Stimulated activated CD4-positive, alpha-beta T cell treated with anti-CD3 and anti-CD28 coated beads, Interleukin-12 subunit alpha, Interleukin-12 subunit beta, amount 100 ng/mL, for 48 hours (primary cell): ENCODE measurements at regions not wholly inside any gene's neighbourhood (a gene's known extent, or its start where the extent isn't known, plus 50 kb on each side); places are given as distances from the start of the nearest gene placed in this dataset.

Experiments used
- DNase-seq, 3 donors: peaks; one replicate each; pipeline ENCODE4 v3.0.0-alpha.2; 2020; ENCODE audit warnings: low read depth in 2 of 3, low spot score in 1 of 3

DNA sequence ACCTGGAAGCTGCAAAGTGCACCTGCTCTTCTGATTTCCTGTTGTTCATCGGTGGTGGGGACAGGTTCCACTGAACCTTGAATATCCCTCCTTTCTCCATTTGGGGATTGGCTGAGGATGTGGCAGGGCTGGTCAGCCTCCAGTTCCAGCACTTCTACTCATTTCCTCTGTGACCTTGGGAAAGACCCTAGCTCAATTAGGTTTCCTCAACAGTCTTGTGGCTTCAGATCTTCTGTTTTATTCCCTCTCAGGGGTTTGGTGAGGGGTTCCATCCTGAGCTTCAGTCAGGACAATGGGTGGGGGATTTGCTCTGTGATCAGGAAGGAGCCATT lies 317.1 kb upstream of the PROX1 start:
- DNase-seq = no peak

DNA sequence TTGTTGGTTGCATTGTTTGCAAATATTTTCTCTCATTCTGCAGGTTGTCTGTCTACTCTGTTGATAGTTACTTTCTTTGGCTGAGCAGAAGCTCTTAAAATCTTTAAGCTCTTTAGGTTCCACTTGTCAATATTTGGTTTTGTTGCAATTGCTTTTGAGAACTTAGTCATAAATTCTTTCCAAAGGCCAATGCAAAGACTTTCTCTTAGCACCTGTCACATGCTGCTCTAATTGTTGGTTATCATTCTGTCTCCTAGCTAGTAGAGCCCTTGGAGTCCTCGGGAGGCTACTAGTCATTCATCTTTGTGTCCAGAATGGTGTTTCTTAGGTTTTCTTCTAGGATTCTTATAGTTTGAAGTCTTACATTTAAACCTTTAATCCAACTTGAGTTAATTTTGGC lies 312.7 kb upstream of the PROX1 start:
- no peak for DNase-seq

DNA sequence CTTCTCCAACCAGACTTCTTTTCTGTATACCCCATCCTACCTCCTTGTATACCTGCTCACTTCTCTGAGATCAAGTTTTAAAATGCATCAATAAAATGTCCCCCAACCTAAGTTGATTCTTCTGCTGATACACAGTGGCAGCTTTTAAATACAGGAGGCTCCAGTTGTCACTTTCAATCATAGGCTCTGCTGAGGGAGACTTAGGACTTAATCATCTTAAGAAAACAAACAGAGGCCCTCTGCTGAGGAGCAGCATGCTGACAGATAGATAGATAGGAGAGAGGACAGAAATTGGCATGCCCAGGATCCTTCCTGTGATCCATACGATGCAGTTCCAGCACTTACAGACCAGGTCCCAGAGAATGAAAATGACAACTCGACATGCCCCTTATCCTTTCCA lies 311.0 kb upstream of the PROX1 start:
- no peak for DNase-seq

DNA sequence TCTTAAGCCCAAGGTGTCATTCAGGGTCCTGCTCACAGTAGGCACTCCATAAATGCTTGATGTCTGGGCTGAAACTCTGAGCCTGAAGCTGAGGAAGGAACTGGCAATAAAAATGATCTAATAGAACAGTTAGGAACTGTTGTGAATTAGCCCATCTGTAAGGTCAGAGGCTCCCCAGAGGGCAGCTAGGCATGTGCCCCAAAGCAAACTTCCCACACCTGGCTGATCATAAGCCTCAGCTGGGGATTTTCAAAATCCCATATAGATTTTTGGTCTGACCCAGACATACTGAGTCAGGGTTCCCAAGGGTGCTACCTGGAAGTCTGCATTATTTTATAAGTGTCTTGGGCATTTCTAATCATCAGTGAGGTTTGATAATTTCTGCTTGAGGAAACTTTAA lies 309.4 kb upstream of the PROX1 start:
- DNase-seq = no peak

DNA sequence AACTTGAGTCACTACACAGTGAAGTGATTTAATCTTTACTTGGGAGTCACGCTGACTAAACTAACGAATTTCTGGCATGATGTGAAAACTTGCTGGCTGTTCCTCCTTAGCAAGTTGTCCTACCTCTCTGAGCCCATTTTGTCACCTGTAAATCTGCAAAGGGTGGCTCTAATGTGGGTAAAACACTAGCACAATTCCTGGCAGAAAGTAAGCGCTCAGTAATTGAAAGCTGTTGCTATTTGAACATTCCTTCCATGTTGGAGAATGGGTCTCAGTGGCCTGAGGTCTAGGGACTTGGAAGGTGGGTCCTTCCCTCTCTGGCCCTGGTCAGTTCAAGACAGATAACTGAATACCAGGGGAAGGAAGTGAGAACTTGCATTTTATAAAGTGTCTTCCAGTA lies 309.0 kb upstream of the PROX1 start:
- no peak for DNase-seq

DNA sequence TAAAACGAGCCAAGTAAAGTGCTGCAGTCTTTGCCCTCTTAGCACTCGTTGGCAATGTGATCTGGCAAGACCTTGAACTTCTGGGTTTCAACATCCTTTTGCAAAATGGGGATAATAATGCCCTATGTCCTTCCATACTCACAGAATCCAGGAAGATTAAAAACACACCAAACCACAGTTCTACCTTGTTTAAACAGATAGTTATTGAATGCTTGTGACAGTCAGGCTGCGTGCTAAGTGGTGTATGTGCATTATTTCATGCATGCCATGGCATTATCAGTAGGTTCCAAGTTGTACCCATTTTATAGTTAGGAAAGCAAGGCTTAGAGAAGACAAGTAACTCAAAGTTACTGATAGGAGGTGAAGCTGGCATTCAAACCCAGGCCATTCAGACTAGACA lies 308.6 kb upstream of the PROX1 start:
- DNase-seq = no peak

DNA sequence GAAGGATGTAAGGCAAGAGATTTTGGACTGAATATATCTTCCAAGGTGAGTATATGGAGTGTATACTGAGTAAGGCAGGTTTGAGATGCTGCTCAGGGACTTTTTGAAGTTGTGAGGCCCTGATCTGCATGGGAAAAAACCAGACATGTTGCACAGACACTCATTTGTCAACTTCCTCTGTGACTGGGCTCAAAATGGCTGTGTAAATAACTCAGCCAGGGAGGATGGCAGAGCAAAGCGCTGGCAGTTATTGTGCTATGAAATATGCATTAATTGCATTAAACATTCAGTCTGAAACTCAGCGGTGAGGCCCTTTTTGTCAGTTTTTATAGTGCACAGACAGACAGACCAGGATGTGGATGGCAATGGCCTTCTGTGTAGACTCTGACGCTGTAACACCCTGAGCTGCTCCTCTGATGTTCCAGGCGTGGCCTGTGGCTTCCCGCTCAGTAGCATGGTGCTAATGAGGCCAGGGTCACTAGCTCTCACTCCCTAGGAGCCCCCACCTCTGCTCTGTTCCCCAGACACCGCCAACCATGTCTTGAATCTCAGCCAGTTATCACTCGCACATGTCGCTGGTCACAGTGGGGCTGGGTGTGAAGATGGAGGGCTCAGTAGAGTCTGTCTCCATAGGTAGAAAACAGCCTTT lies 307.0 kb upstream of the PROX1 start:
- no peak for DNase-seq

DNA sequence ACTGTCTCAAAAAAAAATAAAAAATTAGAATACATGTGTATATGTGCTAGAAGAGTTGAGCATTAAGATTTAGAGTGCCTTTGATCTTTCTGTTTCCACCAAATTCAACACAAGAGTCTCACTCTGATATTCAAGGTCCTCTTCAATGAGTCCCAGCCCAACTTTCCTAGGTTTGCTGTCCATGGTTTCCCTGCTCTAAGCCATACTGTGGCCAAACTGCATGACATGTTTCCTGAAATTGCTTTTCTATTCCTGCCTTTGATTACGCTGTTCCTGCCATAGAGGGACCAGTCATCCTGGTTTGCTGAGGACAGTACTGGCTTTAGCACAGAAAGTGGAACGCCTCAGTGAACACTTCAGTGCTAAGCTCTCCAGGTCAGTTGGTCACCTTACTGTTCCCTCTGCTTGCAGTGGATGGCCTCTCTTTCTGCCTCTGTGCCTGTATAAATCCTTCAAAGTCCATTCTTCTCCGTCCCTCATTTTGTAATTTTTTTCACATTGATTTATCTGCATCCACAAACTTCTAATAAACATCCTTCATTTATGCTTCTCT lies 305.9 kb upstream of the PROX1 start:
- DNase-seq = no peak

DNA sequence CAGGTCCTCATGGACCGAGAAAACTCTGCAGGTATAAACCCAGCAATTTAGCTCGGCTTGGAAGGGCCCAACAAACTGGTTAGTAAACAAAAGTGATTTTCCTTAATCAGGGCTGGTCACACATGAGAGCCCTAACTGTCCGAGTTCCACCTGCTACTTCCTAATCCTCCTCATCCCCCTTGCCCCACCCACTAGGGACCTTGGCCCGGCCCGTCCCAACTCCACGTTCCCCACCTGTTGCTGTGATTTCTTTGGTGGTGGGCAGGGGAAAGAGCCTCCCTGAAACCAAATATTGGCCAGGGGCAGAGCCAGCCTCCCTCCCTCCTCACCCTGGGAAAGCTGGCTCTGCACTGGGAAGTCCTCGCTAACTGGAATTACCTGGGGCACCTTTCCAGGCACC lies 304.2 kb upstream of the PROX1 start:
- DNase-seq = no peak

DNA sequence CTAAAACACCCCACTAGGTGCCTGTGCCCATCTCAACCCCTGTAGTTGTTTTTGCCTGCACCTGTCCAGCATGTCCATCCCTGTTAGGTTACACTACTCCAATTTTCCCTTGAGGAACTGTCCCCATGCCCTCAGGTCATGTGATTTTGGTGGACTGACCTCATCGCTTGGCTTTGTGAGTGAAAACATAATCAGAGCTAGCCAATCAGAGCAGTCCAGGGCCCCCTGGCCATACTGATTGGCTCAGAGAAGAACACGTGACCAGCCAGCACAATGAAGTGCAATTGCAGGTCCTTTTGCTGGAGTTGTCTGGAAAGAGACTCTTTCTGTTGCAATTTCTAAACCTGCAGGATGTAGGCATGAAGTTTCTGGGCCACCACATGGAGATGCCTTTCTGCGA lies 303.3 kb upstream of the PROX1 start:
- DNase-seq = no peak

DNA sequence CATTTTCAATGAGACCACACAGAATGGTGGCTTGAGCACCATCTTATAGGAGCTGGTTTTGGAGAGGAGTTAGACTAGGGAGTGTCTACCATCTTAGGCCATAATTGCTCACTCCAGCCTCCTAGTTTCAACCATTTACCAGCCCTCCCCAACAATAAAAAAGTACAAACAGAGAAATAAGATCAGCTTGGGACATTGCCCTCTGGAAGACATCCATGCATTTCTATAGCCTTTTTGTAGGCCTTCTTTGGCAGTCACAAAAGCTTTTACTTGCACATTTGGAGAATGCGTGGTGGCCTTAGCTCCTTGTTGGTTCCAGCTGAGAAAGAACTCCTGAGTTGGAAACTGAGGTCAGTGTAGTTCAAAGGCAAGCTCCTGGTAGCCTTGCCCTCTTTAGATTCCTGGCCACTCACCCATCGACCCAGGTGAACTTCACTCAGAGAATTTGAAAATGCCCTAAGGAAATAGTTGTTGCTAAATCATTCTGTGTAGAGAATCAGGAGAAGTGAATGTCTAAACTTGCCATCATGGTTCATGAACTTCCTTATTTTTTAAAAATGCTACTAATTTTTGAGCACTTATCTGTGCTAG lies 301.7 kb upstream of the PROX1 start:
- DNase-seq = no peak

DNA sequence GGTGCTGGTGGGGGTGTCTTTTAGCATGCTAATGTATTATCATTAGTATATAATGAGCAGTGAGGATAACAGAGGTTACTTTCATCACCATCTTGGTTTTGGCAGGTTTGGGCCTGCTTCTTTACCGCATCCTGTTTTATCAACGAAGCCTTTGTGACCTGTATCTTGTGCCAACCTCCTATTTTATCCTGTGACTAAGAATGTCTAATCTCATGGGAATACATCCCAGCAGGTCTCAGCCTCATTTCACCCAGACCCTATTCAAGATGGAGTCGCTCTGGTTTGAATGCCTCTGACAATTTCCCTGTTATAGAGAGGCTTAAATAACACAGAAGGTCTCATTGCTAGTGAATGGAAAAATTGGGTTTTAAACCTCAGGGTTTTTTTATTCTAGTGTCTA lies 300.8 kb upstream of the PROX1 start:
- DNase-seq = no peak

DNA sequence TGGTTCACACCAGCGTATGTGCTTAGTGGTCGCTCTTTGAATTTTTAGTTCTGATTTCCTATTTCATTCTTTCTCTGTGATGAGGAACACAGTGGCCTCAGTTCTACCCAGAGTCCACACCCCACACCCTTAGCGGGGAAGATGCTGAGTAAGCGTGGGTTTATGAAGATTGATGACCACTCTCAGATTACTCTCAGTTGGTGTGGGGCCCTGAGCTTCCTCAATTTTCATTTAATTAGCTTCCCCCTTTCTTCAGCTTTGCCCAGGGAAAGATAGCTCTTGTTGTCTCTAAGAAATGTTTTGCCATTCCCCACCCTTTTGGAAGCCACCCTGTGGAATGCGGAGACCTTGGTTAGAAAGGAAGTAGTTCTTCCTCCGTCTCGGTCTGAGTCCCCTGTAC lies 299.9 kb upstream of the PROX1 start:
- no peak for DNase-seq

DNA sequence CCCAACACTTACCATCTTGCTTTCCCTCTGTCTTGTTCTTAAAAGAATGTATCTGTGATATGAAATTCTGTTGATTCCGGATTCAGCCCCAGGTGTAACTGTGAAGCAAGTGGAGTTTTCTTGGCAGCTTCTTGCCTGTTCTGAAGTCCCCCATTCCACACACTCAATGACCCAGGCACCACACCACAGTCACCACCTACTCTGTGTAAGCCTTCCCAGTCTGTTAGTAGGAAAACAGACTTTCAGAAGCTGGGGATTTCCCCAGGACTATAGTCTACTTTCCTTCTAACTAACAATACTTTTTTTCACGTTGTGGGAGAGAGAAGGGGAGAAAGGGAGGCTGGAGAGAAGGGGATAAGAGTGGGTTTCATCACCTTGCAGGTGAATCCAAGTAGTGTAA lies 299.1 kb upstream of the PROX1 start:
- DNase-seq = no peak

DNA sequence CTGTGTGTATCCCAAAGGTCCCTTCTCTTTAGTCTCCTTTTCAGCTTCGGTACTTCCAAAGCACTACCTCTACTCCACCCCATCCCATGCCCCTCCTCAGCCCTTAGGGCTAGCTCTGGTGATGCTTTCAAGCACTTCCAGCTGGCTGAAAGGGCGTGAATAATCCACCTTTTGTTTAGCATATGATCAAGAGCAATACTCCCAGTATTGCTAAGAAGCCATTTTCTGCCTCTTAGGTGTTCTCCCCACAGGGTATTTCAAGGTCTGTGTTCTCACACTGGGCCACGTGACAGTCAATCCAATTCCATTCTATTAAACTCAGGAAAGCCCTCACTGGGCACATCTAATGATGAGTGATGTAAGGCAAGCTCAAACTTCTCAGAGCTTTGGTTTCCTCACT lies 298.5 kb upstream of the PROX1 start:
- DNase-seq = no peak

DNA sequence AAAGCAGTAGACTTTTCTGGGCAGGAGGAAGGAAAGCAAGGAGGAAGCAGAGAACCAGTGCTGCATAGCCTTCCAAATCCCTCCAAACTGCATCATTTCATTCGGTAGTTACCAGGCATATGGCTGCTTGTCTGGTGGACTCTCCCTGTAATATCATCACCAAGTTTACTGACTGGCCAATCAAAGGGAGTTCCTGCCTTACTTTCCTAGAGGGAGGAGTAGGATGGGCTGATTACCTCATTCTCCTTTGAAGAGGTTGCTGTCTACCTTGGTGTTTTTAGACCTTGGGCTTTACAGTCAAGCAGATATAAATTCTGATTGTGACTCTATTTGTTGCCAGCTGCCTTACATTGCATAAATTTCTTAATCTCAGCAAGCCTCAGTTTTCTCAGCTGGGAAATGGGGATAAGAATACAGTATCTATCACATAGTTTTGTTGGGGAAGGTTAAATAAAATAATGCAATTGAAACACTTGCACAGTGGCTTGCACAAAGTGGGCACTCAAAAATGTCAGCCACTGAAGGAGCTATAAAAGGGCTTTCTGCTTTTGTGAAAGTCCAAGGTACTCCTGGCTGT lies 297.3 kb upstream of the PROX1 start:
- DNase-seq = no peak

DNA sequence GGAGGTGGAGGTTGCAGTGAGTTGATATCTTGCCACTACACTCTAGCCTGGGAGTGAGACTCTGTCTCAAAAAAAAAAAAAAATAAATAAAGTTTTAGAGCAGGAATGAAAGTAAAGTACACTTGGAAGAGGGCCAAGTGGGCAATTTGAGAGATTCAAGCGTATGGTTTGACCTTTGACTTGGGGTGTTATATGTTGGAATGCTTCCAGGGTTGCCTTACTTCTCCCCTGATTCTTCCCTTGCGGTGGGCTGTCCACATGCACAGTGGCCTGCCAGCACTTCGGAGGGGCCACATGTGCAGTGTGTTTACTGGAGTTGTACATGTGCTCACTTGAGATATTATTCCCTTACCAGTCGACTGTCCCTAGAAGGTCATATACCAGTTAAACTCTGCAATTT lies 295.5 kb upstream of the PROX1 start:
- no peak for DNase-seq

DNA sequence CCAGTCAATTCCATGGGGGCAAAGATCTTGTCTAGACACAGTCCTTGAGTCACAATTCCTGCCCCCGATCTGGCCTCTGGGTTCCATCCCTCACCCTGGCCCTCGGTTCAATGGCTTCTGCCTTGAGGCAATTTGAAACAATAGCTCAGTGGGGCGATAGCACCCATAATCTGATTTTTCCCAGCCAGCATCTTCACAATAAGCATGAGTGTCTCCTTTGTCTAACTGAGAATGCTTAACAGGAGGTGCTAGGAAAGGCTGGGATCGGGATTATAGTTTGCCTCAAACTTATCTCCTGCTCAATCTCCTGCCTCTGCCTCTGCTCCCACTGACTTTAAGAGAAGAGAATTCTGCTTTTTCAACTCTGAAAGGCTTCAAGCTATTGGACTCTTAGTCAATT lies 293.9 kb upstream of the PROX1 start:
- DNase-seq = no peak

DNA sequence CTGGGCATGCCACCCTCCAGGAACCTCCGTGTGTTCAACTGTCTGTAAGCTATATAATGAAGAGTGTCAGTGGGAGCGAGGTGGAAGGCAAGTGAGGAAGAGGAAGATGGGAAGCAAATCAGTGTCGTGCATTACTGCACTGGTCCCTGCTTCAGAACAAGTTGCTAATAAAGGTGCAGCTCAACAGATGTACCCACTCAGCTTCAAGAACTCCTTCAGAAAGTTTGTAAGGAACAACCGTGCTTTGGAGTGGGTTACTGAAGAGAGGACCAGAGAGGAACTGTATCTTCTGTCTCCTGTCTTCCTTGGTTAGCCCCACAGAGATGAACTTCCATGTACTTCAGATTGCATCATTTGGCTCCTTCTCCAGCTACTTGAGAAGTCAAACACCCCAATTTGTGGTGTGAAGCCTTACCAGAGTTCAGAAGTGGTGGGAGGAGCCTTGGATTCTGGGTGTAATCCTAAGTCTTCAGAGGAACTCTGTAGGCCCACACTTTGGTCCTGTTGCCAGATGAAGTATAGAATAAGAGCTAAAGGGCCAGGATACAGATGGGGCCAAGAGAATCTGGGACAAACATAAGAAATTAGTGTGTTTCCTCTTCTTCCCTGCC lies 290.5 kb upstream of the PROX1 start:
- DNase-seq = no peak

DNA sequence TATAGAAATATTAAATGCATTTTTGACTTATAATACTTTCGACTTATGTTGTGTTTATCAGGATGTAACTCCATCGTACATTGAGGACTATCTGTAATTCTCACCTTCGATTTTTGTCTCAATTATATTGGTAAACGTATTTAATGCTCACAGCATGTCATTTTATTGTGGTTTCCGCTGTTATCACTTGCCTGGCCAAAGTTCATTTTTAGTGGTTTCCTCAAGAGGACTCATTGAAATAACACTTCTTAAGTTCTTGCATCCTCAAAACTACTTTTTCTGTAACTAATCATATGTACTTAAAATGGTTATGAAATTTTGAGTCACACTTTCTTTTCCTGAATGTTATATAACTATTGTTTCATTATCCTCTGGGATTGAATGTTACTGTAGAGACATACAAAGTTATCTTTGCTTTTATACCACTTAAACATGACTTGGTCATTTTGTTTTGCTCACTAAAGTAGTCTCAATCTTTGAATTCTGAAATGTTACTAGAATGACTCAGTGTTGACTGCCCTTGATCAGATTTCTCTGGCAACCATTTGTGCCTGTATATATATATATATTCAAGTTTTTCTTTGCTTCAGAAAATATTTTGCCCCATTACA lies 289.6 kb upstream of the PROX1 start:
- DNase-seq = no peak

DNA sequence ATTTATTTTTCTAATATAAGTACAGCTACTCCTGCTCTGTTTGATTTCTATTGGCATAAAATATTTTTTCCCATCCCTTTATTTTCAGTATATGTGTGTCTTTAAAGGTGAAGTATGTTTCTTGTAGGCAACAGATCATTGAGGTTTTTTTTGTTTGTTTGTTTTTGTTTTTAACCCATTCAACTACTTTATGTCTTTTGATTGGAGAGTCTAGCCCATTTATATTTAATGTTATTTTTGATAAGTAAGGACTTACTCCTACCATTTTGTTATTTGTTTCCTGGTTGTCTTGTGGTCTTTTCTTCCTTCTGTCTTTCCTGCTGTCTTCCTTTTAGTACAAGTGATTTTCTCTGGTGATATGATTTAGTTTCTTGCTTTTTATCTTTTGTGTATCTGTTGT lies 285.1 kb upstream of the PROX1 start:
- DNase-seq = no peak

DNA sequence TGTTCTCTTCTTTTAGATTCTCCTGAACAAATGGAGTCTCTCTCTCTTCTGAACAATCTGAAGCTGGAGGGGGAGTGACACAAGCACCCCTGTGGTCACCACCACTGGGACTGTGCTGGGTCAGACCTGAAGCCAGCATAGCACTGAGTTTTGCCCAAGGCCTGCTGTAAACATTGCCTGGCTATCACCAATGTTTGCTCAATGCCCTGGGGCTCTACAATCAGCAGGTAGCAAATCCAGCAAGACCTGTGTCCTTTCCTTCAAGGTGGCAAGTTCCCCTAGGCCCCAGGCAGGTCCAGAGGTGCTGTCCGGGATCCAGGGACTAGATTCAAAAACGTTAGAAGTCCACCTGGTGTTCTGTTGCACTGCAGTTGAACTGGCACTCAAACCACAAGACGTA lies 282.8 kb upstream of the PROX1 start:
- no peak for DNase-seq
